ENCODE measurements at regions not wholly inside any gene's neighbourhood (a gene's known extent, or its start where the extent isn't known, plus 50 kb on each side); places are given as distances from the start of the nearest gene placed in this dataset.

DNA sequence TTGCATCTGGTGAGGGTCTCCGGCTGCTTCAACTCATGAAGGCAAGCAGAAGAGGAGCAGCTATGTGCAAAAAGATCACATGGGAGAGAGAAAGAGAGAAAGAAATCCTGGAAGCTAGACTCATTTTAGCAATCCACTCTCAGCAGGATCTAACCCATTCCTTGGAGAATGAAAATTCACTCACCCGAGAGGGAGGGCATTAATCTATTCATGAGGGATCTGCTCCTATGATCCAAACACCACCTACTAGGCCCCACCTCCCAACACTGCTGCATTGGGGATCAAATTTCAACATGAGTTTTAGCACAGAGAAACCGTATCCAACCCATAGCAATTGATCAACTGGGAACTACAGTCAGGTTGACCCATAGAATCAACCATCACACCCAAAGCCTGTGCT is 98.1 kb upstream of the SV2C start:
- TF ChIP-seq, protein P1, sequence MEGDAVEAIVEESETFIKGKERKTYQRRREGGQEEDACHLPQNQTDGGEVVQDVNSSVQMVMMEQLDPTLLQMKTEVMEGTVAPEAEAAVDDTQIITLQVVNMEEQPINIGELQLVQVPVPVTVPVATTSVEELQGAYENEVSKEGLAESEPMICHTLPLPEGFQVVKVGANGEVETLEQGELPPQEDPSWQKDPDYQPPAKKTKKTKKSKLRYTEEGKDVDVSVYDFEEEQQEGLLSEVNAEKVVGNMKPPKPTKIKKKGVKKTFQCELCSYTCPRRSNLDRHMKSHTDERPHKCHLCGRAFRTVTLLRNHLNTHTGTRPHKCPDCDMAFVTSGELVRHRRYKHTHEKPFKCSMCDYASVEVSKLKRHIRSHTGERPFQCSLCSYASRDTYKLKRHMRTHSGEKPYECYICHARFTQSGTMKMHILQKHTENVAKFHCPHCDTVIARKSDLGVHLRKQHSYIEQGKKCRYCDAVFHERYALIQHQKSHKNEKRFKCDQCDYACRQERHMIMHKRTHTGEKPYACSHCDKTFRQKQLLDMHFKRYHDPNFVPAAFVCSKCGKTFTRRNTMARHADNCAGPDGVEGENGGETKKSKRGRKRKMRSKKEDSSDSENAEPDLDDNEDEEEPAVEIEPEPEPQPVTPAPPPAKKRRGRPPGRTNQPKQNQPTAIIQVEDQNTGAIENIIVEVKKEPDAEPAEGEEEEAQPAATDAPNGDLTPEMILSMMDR (conservative IDR thresholded peaks at IDR 0.05; ENCODE audit: control insufficient read depth, insufficient read depth, low read depth, low read length), result no peak
- no peak overlapping the region for H3K4me3 ChIP-seq (ENCODE audit: control insufficient read depth, low read depth, low read length)
- no peak for DNase-seq (ENCODE audit: low read depth)

DNA sequence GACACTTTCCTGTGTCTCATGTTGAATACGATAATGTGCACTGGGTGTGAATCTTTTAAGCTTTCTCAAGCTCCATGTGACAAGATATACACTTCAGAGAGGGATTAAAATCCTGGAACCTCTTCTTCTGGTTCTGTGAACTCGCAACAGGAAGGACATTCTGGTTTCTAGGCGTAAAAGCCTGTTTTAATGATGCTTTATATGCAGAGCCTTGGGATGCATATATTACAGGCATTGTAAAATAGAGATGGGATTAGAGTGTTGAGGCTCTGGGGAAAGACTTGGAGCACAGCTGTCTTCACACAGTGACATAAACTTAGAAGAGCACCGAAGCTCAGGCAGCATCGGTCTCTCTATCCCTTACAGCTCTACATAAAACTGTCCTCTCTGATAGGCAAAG is 107.7 kb upstream of the SV2C start:
- no peak for DNase-seq (ENCODE audit: low read depth)
- H3K4me3 ChIP-seq (ENCODE audit: control insufficient read depth, low read depth, low read length), result no peak overlapping the region
- TF ChIP-seq, protein P1 (conservative IDR thresholded peaks at IDR 0.05; ENCODE audit: control insufficient read depth, insufficient read depth, low read depth, low read length), result no peak

DNA sequence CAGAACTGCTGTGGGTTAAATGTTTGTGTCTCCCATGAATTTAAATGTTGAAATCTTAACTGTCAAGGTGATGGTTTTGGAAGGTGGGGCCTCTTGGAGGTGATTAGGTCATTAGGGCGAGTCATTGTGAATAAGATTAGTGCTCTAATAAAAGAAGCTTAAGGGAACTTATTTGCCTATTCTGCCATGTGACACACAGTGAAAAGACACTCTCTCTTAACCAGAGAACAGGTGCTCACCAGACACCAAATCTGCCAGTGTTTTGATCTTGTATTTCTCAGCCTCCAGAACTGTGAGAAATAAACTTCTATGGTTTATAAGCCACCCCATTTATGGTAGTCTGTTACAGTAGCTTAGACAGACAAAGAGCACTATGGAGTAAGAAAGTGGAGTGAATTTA is 117.9 kb upstream of the SV2C start:
- DNase-seq (ENCODE audit: low read depth), result no peak
- TF ChIP-seq, protein P1 (conservative IDR thresholded peaks at IDR 0.05; ENCODE audit: control insufficient read depth, insufficient read depth, low read depth, low read length), result no peak
- H3K4me3 ChIP-seq (ENCODE audit: control insufficient read depth, low read depth, low read length), result no peak overlapping the region

DNA sequence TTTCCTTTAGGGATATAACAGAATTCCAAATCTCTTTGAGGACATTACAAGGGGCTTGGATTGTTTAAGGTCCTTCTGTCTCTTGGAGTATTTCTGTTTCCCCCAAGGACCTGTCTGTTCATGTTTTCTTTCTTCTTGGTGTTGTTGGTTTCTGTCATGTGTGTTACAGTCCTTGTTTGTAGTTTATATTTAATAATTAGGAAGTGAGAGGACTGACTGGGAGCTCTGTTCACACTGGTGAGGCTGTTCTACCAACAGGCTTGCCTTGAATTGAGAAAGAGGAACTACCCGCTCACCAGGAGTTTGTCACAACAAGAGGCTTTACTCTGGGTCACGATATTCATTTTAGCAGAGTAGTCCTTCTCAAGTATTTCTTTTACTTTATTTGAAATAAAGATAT is 119.2 kb upstream of the SV2C start:
- DNase-seq (ENCODE audit: low read depth), result no peak
- TF ChIP-seq, protein P1 (conservative IDR thresholded peaks at IDR 0.05; ENCODE audit: control insufficient read depth, insufficient read depth, low read depth, low read length), result no peak
- no peak overlapping the region for H3K4me3 ChIP-seq (ENCODE audit: control insufficient read depth, low read depth, low read length)

DNA sequence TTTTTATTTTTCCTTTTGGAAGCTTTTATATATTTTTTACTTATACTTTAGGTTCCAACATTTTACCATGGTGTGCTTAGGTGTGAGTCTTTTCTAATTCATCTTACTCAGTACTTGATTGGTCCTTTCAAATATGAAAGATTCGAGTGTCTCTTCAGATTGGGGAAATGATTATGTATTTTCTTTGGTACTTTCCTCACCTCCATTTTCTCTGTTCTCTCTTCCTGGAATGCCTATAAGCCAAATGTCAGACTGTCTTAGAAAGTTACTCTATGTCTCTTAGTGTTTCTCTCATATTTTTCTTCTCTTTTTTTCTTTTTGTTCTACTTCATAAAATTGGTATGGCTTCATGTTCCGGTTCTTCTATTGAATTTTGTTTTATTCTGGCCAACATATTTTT is 119.6 kb upstream of the SV2C start:
- TF ChIP-seq, protein P1 (conservative IDR thresholded peaks at IDR 0.05; ENCODE audit: control insufficient read depth, insufficient read depth, low read depth, low read length), result no peak
- DNase-seq (ENCODE audit: low read depth), result no peak
- no peak overlapping the region for H3K4me3 ChIP-seq (ENCODE audit: control insufficient read depth, low read depth, low read length)

DNA sequence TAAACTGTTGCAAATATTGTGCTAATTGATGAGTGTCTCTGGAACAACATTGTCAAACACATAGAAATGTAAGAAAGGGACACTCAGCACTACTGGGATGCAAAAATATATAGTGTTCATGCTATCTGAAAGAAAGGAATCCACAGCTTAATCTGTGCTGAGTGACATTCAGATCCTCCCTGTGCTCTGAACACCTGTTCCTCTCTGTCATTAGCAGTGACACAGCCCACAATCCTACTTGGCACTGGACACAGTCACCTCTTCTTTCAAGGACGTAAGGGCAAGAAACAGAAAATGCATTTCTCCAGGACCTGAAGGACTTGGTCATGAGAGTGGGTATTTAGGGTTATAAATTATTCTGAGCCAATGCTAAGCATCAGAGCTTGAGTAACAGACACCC is 121.4 kb upstream of the SV2C start:
- DNase-seq (ENCODE audit: low read depth), result no peak
- no peak overlapping the region for H3K4me3 ChIP-seq (ENCODE audit: control insufficient read depth, low read depth, low read length)
- TF ChIP-seq, protein P1 (conservative IDR thresholded peaks at IDR 0.05; ENCODE audit: control insufficient read depth, insufficient read depth, low read depth, low read length), result no peak

DNA sequence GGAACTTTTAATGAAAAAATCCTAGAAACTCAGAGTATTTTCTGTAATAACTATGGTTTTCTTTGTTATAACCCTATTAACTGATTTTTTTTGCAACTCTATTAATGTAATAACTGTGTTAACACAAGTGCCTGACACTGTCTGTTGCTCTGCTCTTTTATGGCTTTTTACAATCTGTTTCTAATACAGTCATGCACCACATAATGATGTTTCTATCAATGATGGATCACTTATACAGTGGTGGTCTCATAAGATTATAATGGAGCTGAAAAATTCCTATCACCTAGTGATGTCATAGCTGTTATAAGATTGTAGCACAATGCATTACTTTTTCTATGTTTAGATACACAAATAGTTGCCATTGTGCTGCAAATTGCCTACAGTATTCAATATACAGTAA is 123.1 kb upstream of the SV2C start:
- TF ChIP-seq, protein P1 (conservative IDR thresholded peaks at IDR 0.05; ENCODE audit: control insufficient read depth, insufficient read depth, low read depth, low read length), result no peak
- no peak for DNase-seq (ENCODE audit: low read depth)
- H3K4me3 ChIP-seq (ENCODE audit: control insufficient read depth, low read depth, low read length), result no peak overlapping the region
